Endothelial cell of umbilical vein (primary cell): ENCODE measurements at regions not wholly inside any gene's neighbourhood (a gene's known extent, or its start where the extent isn't known, plus 50 kb on each side); places are given as distances from the start of the nearest gene placed in this dataset.

Experiments used
- BruUV-seq: library from RNA; stranded (reverse); fragments of 400-500 nt; replicated peaks from 2 replicates; lab custom pipeline; 2021; lab: Mats Ljungman, UMichigan
- CTCF ChIA-PET: fragments of 300-600, 350-600 bp; sonication (Branson Sonifier 250); formaldehyde crosslinking; loops from one replicate; lab custom pipeline; 2021; ENCODE audit warnings: antibody characterized with exemption, inconsistent platforms; lab: Charles Lee
- POLR2A ChIA-PET: fragments of 300-600, 350-600 bp; sonication (Branson Sonifier 250); formaldehyde crosslinking; loops from one replicate; lab custom pipeline; 2021; ENCODE audit warnings: antibody characterized with exemption, inconsistent platforms; lab: Charles Lee
- DNase-seq: peaks from one replicate; pipeline ENCODE4 v3.0.0-alpha.2; 2011; ENCODE audit warnings: low read depth, low spot score
- FAIRE-seq: peaks from 2 replicates; lab custom pipeline; 2011; peaks lifted over from hg19 to GRCh38; lab: Jason Lieb, UNC
- H2AFZ ChIP-seq: 2 replicates; pipeline ENCODE4 v1.6.0; 2012; ENCODE audit warnings: low read depth, low read length, control low read depth, inconsistent platforms
- H3K27ac ChIP-seq: 2 replicates; pipeline ENCODE4 v1.5.1; 2011; ENCODE audit warnings: low read depth, mild to moderate bottlenecking, control low read depth, low read length, moderate library complexity; ENCODE audit not compliant: insufficient read depth
- H3K27me3 ChIP-seq, 2 experiments: 2 replicates each; pipeline versions ENCODE4 v1.6.0 to v1.6.1; 2011; ENCODE audit warnings: low read length in 2 of 2, mixed read lengths in 1 of 2; ENCODE audit not compliant: control insufficient read depth in 2 of 2, insufficient read depth in 2 of 2
- H3K36me3 ChIP-seq, 2 experiments: 2 replicates in 1 of 2; 3 replicates in 1 of 2; pipeline ENCODE4 v1.5.1; 2011; ENCODE audit warnings: low read length in 2 of 2, mild to moderate bottlenecking in 1 of 2, moderate library complexity in 1 of 2; ENCODE audit not compliant: control insufficient read depth in 2 of 2, insufficient read depth in 2 of 2; ENCODE audit errors: extremely low read depth in 1 of 2
- H3K4me1 ChIP-seq: 3 replicates; pipeline ENCODE4 v1.5.1; 2011; ENCODE audit warnings: mild to moderate bottlenecking, low read length; ENCODE audit not compliant: control insufficient read depth, insufficient read depth; ENCODE audit errors: extremely low read depth
- H3K4me2 ChIP-seq: 2 replicates; pipeline ENCODE4 v1.6.1; 2011; ENCODE audit warnings: low read length, control low read depth, mixed read lengths; ENCODE audit not compliant: insufficient read depth
- H3K4me3 ChIP-seq, 3 experiments: fragments of 200-600 bp in 1 of 3; sonication (generic), shearing (Covaris generic) in 1 of 3; replicated peaks in 1 of 3; 2 replicates each; pipeline ENCODE4 v1.5.1; 2011 to 2016; ENCODE audit warnings: control low read depth in 3 of 3, low read length in 3 of 3, mild to moderate bottlenecking in 2 of 3, inconsistent platforms in 1 of 3, low read depth in 1 of 3, moderate library complexity in 1 of 3; ENCODE audit not compliant: insufficient read depth in 1 of 3
- H3K79me2 ChIP-seq: 2 replicates; pipeline ENCODE4 v1.6.0; 2012; ENCODE audit warnings: low read length, inconsistent platforms; ENCODE audit not compliant: control insufficient read depth, insufficient read depth
- H3K9ac ChIP-seq: replicated peaks from 2 replicates; pipeline ENCODE3; 2011; ENCODE audit warnings: low read length, control low read depth; ENCODE audit not compliant: insufficient read depth; ENCODE audit errors: extremely low read depth
- H3K9me1 ChIP-seq: replicated peaks from 3 replicates; pipeline ENCODE4 v1.6.0; 2011; ENCODE audit warnings: mild to moderate bottlenecking, low read length; ENCODE audit not compliant: control insufficient read depth, insufficient read depth; ENCODE audit errors: extremely low read depth
- H3K9me3 ChIP-seq: replicated peaks from 2 replicates; pipeline ENCODE4 v1.5.1; 2012; ENCODE audit warnings: low read length, inconsistent platforms; ENCODE audit not compliant: control insufficient read depth, insufficient read depth
- H4K20me1 ChIP-seq: replicated peaks from 2 replicates; pipeline ENCODE3; 2011; ENCODE audit warnings: mild to moderate bottlenecking, low read length; ENCODE audit not compliant: control insufficient read depth, insufficient read depth; ENCODE audit errors: extremely low read depth
- EZH2 ChIP-seq: IDR thresholded peaks from 2 replicates; pipeline ENCODE4 v1.6.1; 2012; ENCODE audit warnings: borderline replicate concordance, low read depth, mild to moderate bottlenecking, moderate library complexity, low read length, inconsistent platforms; ENCODE audit not compliant: severe bottlenecking
- FOS ChIP-seq: IDR thresholded peaks from 2 replicates; pipeline ENCODE4 v1.6.1; 2011; ENCODE audit warnings: mild to moderate bottlenecking, low read length, moderate library complexity, borderline replicate concordance; ENCODE audit not compliant: insufficient read depth
- GATA2 ChIP-seq: IDR thresholded peaks from 2 replicates; pipeline ENCODE4 v1.7.0; 2011; ENCODE audit warnings: low read depth, mild to moderate bottlenecking, moderate library complexity, mixed read lengths, low read length; ENCODE audit not compliant: insufficient read length, insufficient read depth
- JUN ChIP-seq: IDR thresholded peaks from 2 replicates; pipeline ENCODE4 v1.6.1; 2011; ENCODE audit warnings: borderline replicate concordance, low read depth; ENCODE audit not compliant: insufficient read length, insufficient read depth
- MYC ChIP-seq: IDR thresholded peaks from one replicate; pipeline ENCODE4 v1.6.1; 2011; ENCODE audit warnings: mild to moderate bottlenecking, low read depth, low read length
- POLR2A ChIP-seq: IDR thresholded peaks from 2 replicates; pipeline ENCODE4 v1.6.1; 2012; ENCODE audit warnings: low read depth, mild to moderate bottlenecking, control low read depth, low read length
- POLR2AphosphoS5 ChIP-seq: IDR thresholded peaks from 2 replicates; pipeline ENCODE4 v1.6.1; 2012; ENCODE audit warnings: low read depth, mild to moderate bottlenecking, control low read depth, low read length, moderate library complexity; ENCODE audit not compliant: insufficient read depth
- dilution Hi-C: fragments of 300-500 bp; cut with MboI; formaldehyde crosslinking; loops from one replicate; pipeline ENCODE4 v1.15.0; 2019; ENCODE audit warnings: low sequenced_read_pairs; ENCODE audit not compliant: extremely low pct_ligation_motif_present
- intact Hi-C: fragments of 100-400 bp; cut with micrococcal nuclease; formaldehyde crosslinking; loops from one replicate; pipeline ENCODE4 v1.10.0; 2022
- TF ChIP-seq, protein P1 (sequence below): IDR thresholded peaks from 2 replicates; pipeline ENCODE4 v1.6.1; 2011; ENCODE audit not compliant: insufficient read depth, insufficient read length
- TF ChIP-seq, protein P2 (sequence below), 2 donors: IDR thresholded peaks; 1 replicate in 1 of 2; 2 replicates in 1 of 2; pipeline ENCODE4 v1.5.1; 2011; ENCODE audit warnings: low read length in 2 of 2, mild to moderate bottlenecking in 2 of 2, moderate library complexity in 2 of 2, control low read depth in 1 of 2, inconsistent platforms in 1 of 2, low read depth in 1 of 2; ENCODE audit not compliant: insufficient read depth in 1 of 2; ENCODE audit errors: extremely low read depth in 1 of 2

DNA sequence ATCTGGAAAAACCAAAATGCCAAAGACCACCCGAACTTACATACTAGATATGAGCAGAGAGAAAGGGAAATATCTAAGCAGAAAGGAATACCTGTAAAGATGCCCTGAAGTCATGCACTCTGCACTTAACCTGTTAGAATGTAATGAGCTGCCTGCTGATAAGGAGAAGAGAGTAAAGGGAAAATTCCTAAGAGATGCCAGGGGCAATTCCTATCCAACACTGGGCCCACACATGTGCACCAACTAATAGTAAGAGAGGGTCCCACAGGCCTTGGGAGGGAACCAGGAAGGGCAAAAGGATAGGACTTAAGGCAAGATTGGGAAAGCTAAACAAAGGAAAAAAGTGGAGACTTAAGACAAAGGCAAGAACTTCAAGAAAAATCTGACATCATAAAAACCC is 189.5 kb downstream of the NSUN3 start:
- dilution Hi-C loops (no loop called here), intact Hi-C loops (loop anchor here (10.0 kb wide), 1 partner anchor 248 kb away; no protein-coding TSS in a partner anchor)
- Histone ChIP-seq H2AFZ (no peak overlapping the region), H3K36me3 (no peaks in the 10 kb centered on the region), H3K27ac (no peak overlapping the region), H3K9me3 (no peaks in the 10 kb centered on the region), H3K9me1 (no peaks in the 10 kb centered on the region), H4K20me1 (no peaks in the 10 kb centered on the region), H3K4me1 (no peaks in the 10 kb centered on the region), H3K4me2 (no peak overlapping the region), H3K4me3 (no peak overlapping the region), H3K27me3 (no peaks in the 10 kb centered on the region), H3K9ac (no peak overlapping the region), H3K79me2 (no peaks in the 10 kb centered on the region)
- TF ChIP-seq POLR2AphosphoS5, result no peak
- TF ChIP-seq MYC, result no peak
- TF ChIP-seq FOS, result no peak
- TF ChIP-seq, protein P1, sequence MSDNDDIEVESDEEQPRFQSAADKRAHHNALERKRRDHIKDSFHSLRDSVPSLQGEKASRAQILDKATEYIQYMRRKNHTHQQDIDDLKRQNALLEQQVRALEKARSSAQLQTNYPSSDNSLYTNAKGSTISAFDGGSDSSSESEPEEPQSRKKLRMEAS, result no peak
- TF ChIP-seq, protein P2, sequence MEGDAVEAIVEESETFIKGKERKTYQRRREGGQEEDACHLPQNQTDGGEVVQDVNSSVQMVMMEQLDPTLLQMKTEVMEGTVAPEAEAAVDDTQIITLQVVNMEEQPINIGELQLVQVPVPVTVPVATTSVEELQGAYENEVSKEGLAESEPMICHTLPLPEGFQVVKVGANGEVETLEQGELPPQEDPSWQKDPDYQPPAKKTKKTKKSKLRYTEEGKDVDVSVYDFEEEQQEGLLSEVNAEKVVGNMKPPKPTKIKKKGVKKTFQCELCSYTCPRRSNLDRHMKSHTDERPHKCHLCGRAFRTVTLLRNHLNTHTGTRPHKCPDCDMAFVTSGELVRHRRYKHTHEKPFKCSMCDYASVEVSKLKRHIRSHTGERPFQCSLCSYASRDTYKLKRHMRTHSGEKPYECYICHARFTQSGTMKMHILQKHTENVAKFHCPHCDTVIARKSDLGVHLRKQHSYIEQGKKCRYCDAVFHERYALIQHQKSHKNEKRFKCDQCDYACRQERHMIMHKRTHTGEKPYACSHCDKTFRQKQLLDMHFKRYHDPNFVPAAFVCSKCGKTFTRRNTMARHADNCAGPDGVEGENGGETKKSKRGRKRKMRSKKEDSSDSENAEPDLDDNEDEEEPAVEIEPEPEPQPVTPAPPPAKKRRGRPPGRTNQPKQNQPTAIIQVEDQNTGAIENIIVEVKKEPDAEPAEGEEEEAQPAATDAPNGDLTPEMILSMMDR (IDR thresholded peaks at IDR 0.05; ENCODE audit: extremely low read depth in 1 of 2, insufficient read depth in 1 of 2, low read depth in 1 of 2, low read length in 2 of 2), result no peak
- TF ChIP-seq GATA2, result no peak
- no peak for TF ChIP-seq EZH2
- no peak for TF ChIP-seq POLR2A
- TF ChIP-seq JUN, result no peak
- CTCF ChIA-PET, result no interaction called here
- FAIRE-seq (no peak), DNase-seq (no peak)
- BruUV-seq, result no TSS peak
- POLR2A ChIA-PET, result no interaction called here
